ENCODE measurements at regions not wholly inside any gene's neighbourhood (a gene's known extent, or its start where the extent isn't known, plus 50 kb on each side); places are given as distances from the start of the nearest gene placed in this dataset.

DNA sequence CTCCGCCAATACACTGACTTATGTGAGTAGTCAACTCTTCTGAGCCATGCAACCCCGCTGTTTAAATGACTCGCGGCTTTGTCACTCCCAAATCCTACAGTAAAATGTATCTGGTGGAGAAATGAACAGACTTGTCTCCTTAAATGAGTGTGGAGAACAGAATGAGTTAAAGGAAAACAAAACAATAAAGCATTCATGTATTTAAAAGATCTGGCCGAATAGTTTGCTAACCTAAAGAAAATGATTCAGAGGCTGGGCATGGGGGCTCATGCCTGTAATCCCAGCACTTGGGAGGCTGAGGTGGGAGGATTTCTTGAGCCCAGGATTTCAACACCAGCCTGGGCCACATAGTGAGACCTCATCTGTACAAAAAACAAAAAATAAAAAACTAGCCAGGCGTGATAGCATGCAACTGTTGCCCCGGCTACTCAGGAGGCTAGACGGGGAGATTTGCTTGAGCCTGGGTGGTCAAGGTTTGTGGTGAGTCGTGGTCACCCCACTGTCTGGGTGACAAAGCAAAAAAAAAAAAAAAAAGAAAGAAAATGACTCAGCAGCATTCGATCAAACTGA lies 86.5 kb upstream of the PFKP start:
- no peak for DNase-seq

DNA sequence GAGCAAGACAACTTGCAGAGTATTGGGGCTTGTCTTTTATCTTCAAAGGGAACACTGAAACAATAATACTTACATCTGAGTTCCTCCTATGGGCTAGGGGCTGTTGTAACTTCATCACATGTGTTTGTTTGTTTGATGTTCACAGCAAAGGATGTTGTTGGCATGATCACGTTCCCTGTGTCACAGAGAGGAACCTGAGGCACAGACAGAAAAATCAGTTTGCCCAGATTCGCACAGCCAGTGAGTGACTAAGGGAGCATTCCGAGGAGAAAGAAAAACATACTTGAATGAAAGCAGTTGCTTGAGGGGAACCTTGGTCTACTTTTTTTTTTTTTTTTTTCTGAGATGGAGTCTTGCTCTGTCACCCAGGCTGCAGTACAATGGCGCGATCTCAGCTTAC lies 87.2 kb upstream of the PFKP start:
- no peak for DNase-seq

DNA sequence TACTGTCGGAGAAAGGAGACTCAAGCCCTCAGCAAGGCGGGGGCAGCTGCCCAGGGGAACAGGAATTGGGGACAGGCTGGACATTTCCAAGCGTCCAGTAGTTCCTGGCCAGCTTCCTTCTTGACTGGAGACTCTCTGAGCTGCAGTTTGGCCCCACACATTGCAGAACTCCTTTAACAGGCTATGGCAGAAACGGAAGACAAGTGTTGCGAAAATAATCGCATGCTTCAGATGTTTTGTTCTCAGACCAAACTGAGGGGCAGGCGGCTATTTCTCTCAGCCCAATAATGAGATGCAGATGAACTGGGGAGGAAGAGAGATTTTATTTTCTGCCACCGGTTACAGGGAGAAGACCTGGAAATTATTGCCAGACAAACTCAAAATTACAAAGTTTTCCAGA lies 88.0 kb upstream of the PFKP start:
- no peak for DNase-seq

DNA sequence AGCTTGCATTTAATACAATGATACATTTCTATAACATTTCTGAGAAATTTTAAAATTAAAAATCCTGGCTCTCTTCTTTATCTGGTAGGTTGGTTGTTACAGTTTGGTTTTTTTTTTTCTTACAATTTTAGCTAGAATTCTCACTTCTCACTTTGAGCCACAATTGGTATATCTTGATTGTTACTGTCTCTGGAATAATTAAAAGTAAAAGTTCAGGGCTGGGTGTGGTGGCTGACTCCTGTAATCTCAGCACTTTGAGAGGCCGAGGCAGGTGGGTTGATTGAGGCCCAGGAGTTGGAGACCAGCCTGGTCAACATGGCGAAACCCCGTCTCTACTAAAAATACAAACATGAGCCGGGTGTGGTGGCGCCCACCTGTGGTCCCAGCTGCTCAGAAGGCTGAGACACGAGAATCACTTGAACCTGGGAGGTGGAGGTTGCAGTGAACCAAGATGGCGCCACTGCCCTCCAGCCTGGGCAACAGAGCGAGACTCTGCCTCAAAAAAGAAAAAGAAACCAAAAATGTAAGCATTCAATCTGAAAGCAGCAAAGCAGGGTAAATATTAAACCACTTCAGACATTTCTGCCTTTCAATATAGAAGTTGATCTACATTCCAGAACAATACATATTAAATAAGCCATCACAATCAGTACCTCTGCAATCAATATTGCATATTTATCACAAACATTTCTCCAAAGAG lies 88.6 kb upstream of the PFKP start:
- DNase-seq = no peak

DNA sequence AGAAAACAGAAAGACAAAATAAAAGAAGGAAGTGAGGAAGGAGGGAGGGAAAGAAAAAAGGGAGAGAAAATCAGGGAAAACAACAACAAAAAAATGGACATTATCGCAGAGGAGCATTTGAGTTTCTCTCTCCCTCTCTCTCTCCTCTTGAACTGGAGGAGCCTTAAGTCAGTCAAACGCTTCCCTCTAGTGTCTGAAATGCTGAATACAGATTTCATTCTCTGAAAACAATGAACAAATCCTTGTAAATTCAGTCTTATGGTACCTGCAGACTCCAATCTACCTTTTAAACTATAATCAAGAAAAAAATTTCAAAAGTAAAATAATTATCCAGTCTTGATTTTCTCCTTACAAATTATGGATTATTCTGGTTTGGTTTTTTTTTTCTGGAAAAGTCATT lies 89.2 kb upstream of the PFKP start:
- peak; percentile 34 for DNase-seq

DNA sequence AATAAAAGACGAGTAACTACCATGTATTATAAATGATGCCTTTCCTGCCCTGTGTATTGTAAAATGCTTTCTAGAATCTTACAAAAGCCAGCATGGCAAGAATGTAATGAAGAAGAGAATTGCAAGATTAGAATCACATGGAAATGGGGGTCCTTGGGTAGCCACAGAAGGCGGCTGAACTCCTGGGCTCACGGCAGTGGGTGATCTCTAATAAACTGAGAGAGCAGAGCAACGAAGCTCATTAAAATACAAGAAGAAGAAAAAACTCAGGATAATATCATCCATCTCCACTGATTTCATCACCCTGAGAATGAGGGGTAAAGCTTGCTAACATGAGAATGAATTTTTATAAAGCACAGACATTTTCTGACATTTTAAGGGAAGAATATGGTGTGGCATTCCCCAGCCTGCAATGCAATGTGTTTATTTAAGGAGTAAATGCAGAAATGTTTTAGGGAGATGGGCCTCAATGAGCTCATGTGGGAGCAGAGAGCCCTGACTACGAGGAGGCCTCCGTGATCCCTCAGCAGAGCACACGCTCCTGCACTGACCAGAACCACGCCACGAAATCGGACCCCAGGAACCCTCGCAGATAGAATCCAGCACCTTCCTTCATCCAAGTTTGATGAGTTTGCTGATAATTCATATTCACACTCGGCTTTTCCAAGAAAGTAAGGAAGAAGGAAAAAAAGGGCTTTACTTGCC lies 92.7 kb upstream of the PFKP start:
- no peak for DNase-seq

DNA sequence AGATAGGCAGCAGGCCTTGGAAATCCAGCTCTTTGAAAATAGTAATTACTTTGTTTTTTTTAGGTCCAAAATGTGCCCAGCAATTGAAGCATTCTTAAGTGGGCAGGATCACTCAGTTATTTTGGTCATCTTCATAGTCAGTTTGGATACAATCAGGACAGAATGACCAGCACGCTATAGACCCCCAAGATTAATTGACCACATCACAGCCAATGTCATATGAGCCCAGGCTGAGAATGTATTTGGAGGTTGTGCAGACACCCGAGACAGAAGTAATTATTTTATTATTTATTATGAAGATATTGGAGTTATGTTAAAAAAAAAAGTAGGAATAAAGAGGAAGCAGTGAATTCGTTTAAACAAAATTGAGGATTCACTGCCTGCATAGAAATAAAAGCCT lies 93.3 kb upstream of the PFKP start:
- no peak for DNase-seq

DNA sequence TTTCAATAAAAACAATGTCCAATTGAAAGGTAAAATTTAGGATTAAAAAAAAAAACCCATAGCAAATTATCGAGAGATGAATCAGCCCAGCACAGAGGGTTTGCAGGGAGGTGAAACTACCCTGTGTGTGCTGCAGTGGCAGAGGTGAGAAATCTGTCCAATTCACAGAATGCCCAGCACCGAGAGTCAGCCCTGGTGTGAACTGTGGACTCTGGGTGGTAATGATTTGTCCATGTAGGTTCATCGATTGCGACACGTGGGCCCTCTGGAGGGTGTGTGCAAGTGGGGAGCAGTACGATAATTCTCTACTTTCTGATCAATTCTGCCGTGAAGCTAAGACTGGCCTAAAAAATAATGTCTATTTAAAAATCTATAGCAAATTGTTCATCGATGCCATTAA lies 94.5 kb upstream of the PFKP start:
- no peak for DNase-seq

DNA sequence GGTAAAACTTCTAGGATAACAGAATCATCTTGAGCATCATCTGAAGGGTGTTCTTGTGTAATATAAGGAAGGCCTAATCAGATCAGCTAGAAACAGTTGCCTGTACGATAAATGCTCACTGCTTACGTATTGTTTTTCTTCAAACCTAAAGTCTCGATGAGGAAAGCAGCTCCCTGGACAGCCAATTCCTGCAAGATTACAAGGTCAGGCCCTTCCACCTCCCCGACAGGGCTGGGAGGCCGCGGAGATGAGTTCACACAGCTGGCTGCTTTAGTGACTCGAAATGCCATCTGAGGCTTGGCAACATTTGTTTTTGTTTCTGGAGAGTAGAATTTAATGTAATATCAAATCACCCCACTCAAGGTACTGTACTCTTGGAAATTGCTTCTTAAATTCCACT lies 95.1 kb upstream of the PFKP start:
- DNase-seq = no peak

DNA sequence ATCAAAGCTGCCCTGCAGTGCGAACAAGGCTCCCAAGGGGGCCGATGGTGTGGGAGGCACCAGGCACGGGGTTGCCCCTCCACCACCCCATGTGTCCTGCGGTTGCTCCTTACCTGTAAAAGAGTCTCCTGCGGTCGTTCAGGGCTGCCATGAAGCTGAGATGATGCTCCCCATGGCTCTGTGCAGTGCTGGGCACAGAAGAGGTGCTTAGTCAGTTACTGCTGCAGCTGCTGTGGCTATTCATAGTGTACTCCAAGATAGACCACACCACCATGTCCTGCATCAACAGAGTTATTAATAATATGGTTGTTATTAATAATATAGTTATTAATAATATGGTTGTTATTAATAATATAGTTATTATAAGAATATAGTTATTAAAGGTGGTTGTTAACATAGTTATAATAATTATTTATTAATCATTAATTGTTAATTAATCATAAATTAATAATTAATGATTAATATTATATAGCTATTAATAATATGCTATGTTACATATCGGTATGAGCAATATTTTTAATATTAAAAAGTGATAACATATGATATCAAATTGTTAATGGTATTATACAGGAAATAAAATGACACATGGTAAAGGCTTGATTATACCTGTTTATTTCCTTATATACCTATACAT lies 97.0 kb upstream of the PFKP start:
- DNase-seq = no peak

DNA sequence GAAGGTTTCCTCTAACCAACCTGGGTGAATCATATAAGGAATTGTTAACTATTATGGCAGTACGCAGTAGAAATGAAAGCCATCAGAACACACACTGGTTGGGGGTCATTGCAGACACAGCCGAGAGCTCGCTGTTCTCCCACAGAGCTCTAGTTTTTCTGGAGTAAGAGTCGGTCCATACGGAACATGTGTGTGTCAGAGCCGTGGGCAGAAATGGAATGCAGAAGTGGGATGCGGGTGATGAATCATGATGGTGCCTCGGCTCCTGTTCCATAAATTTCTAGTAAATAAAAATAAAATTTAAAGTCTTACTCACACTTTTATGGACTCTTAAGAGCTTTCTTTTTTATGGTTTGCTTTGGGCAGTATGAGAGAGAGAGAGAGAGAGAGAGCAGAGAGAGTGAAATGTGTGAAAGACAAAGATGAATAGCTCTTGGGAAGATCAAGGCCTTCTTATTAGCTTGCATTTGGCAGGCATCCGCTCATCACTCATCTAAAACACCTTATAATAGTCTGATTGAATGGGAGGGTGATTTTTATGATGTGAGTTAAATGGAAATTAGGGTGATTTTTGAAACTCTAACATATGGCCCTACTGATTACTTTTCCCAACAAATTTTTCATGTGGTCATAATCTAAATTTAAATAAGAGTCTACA lies 98.8 kb upstream of the PFKP start:
- no peak for DNase-seq

DNA sequence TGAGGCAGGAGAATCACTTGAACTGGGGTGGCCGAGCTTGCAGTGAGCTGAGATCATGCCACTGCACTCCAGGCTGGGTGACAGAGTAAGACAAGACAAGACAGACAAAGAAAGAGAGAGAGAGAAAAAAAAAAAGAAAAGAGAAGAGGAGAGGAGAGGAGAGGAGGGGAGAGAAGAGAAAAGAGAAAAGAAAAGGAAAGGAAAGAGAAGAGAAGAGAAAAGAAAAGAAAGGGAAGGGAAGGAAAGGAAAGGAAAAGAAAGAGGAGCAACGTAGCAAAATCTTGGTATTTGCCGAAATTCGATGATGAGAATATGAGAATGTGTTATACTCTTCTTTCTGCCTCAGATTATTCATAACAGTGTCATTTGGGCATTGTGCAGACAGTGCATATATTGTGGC lies 101.2 kb upstream of the PFKP start:
- DNase-seq = no peak

DNA sequence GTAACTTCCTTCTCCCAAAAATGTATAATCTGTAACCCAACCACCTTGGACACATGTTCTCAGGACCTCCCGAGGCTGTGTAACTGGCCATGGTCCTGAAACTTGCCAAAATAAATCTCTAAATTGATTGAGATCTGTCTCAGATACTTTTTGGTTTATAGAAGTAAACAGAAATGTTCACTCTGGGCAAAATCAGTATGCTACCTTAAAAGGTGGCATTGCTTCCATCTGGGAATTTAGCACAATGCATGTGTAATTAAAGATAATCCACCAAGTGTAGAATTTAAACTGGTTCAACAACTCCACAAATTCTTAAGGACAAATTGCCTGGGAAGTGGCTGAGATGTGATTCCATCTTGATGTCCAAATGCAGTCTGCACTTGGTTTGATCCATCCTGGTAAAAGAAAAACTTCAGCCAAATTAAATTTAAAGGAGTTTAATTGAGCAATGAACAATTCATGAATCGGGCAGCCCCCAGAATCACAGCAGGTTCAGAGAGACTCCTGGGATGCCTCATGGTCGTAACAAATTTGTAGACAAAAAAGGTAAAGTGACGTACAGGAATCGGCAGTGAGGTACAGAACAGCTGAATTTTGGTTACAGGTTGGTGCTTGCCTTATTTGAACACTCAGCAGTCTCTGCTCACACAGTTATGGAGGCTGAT lies 102.6 kb upstream of the PFKP start:
- DNase-seq = no peak

DNA sequence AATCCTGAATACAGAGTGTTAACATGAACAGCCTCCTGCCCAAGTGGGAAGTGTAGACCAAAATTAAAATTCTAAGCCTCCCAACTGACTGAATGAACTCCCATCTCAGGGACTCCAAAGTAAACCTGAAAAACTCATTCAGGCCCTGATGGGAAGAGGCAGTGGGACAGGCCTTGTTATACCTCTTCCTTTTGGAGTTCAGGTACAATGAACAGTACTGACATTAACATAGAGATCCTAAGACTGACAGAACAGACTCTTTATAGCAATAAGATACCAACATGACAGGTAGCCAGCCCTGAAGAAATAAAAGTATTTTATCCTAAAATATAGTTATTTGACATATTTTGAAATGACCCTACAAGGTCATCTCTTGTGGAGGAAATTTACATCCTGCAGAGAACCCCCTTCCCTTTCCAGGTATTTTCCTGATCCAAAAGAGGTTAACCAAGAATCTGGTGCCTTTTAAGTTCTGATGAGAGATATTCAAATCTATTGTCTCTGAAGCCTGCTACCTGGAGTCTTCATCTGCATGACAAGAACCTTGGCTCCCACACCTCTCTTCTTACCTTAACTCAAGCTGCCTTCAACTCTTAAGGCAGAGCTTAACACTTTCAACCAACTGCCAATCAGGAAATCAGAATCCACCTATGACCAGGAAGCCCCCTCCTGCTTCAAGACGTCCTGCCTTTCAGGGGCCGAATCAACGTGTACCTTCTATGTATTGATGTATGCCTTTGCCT lies 103.3 kb upstream of the PFKP start:
- no peak for DNase-seq

DNA sequence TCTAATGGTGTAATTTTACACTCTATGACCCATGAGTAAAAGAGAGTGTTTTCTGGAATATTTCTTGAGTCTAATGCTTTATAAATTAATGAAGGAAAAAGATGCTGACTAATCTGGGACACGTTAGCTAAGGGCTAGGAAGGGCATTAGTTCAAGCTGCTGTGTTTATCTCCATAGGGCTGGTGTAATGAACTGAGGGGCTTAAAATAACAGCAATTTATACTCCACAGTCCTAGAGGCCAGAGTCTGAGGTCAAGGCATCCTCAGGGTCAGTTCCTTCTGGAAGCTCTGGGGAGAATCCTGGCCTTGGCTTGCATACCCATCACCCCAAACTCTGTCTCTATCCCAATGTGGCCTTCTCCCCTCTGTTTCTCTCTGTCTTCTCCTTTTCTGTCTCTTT lies 105.2 kb upstream of the PFKP start:
- no peak for DNase-seq

DNA sequence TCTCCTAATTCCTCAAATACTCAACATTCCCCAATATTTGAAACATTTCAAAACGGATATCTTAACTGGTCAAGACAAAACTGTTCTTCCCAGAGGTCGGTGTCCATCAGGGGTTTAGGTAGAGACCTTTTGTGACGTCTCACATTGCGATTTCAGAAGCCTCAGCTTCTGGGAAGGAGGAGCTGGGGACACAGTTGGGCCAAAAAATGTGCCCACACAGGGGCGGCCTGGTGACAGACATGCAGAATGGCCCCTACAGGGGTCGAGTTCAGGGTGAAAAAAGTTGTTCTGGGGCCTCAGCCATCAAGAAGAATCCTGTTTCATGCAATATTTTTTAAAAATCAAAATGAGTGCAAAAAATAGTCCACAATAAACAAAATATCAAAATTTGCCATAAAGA lies 108.7 kb upstream of the PFKP start:
- DNase-seq = no peak

DNA sequence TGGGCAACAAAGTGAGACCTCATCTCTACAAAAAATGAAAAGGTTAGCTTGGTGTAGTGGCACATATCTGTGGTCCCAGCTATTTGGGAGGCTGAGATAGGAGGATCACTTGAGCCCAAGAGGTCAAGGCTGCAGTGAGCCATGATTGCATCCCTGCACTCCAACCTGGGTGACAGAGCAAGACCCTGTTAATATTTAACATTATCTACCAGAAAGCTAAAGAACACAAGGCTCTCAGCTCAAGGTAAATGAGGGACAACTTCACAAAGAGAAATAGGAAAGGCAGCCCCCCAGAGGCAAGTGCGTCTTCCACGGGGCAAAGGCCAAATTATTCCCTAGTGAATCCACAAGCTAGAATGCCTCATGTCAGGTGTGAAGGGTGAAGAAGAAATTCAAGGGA lies 109.6 kb upstream of the PFKP start:
- no peak for DNase-seq

DNA sequence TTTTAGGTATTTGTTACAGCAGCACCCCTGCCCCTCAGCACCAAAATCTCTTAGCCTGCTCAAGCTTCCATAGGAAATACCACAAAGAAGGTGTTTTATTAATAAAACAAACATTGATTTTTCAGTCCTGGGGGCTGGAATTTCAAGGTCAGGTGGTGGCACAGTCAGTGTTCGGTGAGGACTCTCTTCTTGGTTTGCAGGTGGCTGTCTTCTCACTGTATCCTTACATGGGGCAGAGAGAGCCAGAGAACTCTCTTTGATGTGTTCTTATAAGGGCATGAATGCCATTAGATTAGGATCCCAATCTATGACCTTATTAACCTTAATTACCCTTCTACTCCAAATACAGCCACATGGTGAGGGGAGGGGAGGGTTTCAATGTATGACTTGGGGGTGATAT lies 112.3 kb upstream of the PFKP start:
- DNase-seq = no peak

DNA sequence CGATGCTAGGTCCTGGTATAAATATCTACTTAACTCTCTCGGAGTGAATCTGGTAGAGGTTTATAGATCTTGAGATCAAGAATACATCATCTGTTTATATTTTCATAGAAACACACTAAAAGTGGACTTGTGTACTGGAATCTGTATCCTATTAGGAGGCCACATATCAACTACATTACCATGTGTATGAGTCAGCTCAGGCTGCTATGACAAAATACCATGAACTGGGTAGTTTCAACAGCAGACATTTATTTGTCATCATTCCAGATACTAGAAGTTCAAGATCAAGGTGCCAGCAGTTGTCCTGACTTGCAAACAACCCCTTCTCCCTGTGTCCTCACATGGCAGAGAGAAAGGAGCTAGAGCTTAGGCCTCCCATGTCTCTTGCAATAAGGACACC lies 113.9 kb upstream of the PFKP start:
- DNase-seq = no peak

DNA sequence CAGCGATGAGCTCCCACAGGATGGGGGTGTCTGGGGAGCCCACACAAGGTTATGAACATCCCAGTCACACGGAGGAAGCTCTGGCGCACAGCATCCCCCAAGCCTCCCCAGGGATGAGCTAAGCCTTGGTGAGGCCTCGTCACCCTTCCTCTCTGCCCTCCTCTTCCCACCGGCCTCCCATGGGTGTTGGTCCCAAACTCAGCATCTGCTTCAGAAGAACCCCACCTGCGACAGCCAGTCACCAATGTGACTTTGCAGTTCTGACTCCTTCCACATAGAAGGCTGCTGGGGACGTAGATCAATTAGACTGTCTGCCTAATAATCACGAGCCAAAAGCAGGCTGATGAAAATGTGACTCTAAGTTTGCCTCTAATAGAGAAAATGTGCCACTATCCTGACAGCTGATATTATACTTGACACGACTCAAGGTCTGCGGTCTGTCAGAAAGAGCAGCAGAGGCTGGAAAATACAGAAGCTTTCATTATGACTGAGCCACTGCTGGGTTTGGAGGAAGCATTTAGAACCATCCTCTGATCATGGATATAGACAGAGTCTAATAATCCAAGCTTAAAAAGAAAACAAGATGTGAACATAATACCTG lies 116.0 kb upstream of the PFKP start:
- DNase-seq = no peak

DNA sequence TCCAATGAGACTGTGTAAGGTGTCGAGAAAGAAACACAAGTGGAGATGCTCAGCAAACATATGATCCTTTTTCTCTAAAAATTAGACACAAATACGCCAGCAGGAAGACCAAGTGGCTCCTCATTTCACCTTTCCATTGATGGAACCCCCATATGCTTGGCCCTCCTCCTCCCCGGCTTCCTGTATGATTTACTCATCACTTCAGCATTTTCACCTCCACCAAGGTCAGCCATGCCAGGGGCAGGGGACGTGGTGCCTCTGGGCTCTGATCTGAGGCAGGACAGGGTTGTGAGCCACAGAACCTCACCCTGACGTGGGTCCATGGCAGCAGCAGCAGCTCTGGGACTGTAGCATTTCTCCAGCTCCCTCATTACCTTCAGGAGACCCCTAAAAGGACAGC lies 116.8 kb upstream of the PFKP start:
- no peak for DNase-seq

DNA sequence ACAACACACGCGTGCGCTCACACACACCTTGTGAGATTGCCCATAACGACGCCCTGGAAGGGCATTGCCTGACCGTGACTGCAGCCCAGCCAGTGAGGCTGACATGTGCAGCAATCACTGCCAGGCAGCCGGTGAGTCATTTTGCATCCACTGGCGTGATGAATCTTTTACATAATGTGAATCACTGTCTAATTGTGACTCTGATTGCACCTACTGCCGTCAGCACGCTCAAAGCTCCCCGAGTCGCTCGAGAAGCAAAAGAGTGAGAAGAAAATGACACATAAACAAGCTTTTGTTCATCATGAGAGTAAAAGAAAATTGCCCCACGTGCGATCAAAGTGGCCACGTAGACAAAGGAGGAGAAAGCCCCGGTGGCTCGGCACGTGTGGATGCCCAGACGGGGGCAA lies 117.4 kb upstream of the PFKP start:
- DNase-seq = no peak
